C4-2B (cell line): ENCODE measurements at regions not wholly inside any gene's neighbourhood (a gene's known extent, or its start where the extent isn't known, plus 50 kb on each side); places are given as distances from the start of the nearest gene placed in this dataset.

Experiments used
- H3K27ac ChIP-seq: fragments of 450-650 bp; 2 replicates; pipeline ENCODE4 v1.5.1; 2017
- CTCF ChIP-seq: fragments of 450-650 bp; conservative IDR thresholded peaks from 2 replicates; pipeline ENCODE4 v1.5.1; 2017; ENCODE audit warnings: mild to moderate bottlenecking
- ZFX ChIP-seq: fragments of 450-650 bp; IDR thresholded peaks from 2 replicates; pipeline ENCODE4 v1.6.1; 2017

DNA sequence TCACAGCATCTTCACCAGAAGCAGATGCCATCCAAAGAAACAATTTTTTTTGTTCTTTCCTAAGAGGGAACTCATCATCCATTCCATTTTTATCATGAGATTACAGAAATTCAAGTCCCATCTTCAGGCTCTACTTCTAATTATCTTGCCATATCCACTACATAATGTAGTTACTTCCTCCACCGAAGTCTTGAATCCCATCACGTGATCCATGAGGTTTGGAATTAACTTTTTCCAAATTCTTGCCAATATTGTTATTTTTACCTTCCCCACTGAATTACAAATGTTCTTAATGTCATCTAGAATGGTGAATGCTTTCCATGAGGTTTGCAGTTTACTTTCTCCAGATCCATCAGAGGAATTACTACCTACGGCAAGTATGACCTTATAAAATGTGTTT lies 1014.7 kb upstream of the LRRN3 start:
- H3K27ac ChIP-seq: no peak overlapping the region

DNA sequence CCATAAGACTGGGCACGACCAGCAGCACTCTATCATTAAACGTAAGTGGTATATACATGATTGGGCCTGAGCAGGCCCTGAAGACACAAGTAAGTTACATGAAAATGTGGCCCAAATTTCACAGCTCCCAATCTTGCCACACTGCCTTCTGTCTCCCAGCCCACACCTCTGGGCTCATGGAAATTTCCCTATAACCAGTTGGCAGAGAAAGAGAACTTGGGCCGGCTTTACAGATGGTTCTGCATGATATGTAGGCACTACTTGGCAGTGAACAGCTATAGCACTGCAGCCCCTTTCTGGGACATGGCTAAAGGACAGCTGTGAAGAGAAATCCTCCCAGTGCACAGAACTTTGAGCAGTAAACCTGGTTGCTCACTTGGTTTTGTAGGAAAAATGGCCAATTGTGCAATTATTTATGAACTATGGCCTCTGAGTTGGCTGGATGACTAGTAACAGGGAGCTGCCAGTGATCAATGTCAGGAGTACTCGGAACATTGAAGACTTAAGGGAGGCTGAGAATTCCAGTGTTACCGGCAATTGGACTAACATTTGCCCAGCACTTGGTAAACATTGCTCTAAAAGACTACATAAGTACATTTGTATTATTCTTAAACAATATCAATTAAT lies 1006.6 kb upstream of the LRRN3 start:
- H3K27ac ChIP-seq: no peak overlapping the region
- TF ChIP-seq ZFX: no peak
- TF ChIP-seq CTCF: no peak

More for the DNA sequence above, 1014.7 kb upstream of the LRRN3 start:
- no peak for TF ChIP-seq CTCF
- no peak for TF ChIP-seq ZFX

DNA sequence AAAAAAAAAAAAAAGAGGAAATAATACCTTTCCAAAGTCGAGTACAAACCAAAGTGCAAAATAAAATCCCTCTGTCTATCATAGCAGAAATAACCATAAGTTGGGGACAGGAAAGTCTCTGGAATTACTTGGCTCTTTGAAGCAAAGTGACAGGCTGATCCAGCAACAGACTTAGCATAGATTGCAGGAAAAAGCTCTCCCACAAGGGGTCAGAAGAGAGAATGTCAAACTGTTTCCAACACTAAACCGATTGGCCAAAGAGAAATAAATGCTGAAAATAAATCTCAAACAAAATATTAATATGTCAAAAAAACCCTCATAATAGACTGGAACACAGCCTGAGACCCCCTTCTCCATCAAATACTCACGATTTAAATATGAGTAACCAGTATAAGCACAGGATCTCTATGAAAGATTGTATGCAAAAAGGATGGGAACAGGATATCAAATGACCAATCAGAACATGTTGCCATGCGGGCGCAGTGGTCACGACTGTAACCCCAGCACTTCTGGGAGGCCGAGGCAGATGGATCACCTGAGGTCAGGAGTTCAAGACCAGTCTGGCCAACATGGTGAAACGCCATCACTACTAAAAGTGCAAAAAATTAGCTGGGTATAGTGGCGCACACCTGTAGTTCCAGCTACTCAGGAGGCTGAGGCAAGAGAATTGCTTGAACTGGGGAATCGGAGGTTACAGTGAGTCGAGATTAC lies 1000.7 kb upstream of the LRRN3 start:
- H3K27ac ChIP-seq: no peak overlapping the region
- TF ChIP-seq CTCF (peak; percentile 84), ZFX (no peak)

- no peak overlapping the region for H3K27ac ChIP-seq
- TF ChIP-seq ZFX: no peak
- no peak for TF ChIP-seq CTCF
Observed at GRCh38 chr7:110095372-110096052, 995.4 kb upstream of the LRRN3 start.

DNA sequence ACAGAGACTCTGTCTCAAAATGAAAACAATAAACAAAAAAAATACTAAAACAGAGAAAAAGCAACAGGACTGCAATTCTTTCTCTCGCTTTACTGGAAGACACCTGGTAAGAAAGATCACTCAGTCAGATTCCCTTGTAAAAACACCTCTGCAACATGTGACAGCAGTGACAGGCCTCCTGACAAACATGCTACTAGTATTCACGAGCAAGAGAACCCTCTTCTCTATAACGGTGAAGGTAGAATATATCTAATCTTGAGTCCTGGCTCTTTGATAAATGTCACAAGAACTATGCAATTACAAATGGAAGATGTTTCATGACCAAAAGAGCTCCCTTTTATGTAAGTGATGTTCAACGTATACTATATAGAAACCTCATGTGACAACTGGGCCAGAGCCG lies 986.7 kb upstream of the LRRN3 start:
- no peak overlapping the region for H3K27ac ChIP-seq
- TF ChIP-seq CTCF (no peak), ZFX (no peak)

DNA sequence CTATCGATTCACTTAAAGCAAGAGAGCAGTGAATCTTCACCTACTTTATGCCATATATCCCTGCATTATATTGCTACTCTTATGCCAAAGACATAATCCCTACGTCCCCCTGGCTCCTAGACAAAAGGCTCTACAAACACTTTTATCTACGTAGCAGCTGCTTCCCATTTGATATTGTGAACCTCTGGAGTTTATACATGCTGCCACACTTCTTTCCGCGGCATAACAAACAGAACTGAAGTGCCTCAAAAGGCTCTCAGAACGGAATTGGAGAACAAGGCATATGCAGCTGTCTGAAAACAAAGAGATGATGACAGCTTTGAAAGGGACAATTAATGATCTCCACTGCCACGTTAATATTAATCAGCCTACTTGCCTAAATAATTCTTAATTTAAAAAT lies 985.6 kb upstream of the LRRN3 start:
- no peak for TF ChIP-seq CTCF
- no peak for TF ChIP-seq ZFX
- H3K27ac ChIP-seq: no peak overlapping the region

DNA sequence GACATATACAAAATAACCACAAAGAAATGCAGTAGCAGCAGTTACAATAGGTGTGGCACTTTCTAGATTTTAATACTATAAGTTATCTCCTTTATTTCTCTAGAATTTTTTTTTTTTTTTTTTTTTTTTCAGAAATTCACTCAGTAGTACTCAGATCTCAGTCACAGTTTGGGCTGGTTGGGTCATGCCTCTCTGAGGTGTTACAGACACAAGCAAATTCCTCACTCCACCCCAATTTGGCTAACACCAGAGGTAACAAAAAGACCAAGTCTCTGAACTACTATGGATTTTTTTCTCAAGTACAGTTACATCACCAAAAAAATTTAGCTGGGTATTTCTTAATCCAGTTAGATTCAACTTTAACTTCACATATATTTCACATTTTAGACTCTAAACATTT lies 985.1 kb upstream of the LRRN3 start:
- no peak overlapping the region for H3K27ac ChIP-seq
- TF ChIP-seq ZFX: no peak
